ENCODE measurements at regions not wholly inside any gene's neighbourhood (a gene's known extent, or its start where the extent isn't known, plus 50 kb on each side); places are given as distances from the start of the nearest gene placed in this dataset.

- TF ChIP-seq CTCF (conservative IDR thresholded peaks at IDR 0.05; ENCODE audit: low read length) (no peak), EZH2phosphoT487 (IDR thresholded peaks at IDR 0.05; ENCODE audit: borderline replicate concordance) (no peak)
These were observed 285.8 kb upstream of the GADL1 start for GRCh38 chr3:31180274-31180673.

All from Loucy (cell line).